IPS DF 6.9 (cell line): ENCODE measurements at regions not wholly inside any gene's neighbourhood (a gene's known extent, or its start where the extent isn't known, plus 50 kb on each side); places are given as distances from the start of the nearest gene placed in this dataset.
"Not testable (repeated sequence)": the region's sequence is repeated elsewhere in the genome, so short reads cannot be mapped to it uniquely, and the experiment has no call there.

ENCODE experiments used
- DNase-seq: peaks from one replicate; pipeline ENCODE4 v3.0.0-alpha.2; 2013; ENCODE audit warnings: low read depth, low spot score
- H3K27ac ChIP-seq: one replicate; pipeline ENCODE4 v1.5.1; 2013; ENCODE audit warnings: low read length, control low read depth
- H3K27me3 ChIP-seq: 2 replicates; pipeline ENCODE4 v1.6.1; 2013; ENCODE audit warnings: mild to moderate bottlenecking, low read length; ENCODE audit not compliant: control insufficient read depth, insufficient read depth
- H3K36me3 ChIP-seq: 2 replicates; pipeline ENCODE4 v1.6.1; 2013; ENCODE audit warnings: low read length; ENCODE audit not compliant: control insufficient read depth, insufficient read depth
- H3K4me1 ChIP-seq: 2 replicates; pipeline ENCODE4 v1.6.1; 2013; ENCODE audit warnings: low read length; ENCODE audit not compliant: control insufficient read depth, insufficient read depth
- H3K4me3 ChIP-seq: 2 replicates; pipeline ENCODE4 v1.5.1; 2013; ENCODE audit warnings: mild to moderate bottlenecking, low read length
- H3K9me3 ChIP-seq: 2 replicates; pipeline ENCODE4 v1.6.1; 2013; ENCODE audit warnings: low read length, inconsistent platforms; ENCODE audit not compliant: control insufficient read depth, insufficient read depth
- WGBS: extraction: QIAGEN DNeasy Blood & Tissue Kit; methylation state at CpG from one replicate; pipeline ENCODE4 v1.1.7; 2013; ENCODE audit warnings: mixed read lengths, missing lambda C conversion rate; ENCODE audit not compliant: insufficient read length, insufficient coverage; 5-methylcytosine and 5-hydroxymethylcytosine counted together

- DNase-seq, result no peak
- Histone ChIP-seq H3K27ac (no peak overlapping the region), H3K9me3 (no peaks in the 10 kb centered on the region), H3K36me3 (no peaks in the 10 kb centered on the region), H3K4me1 (peaks cover 1% of the 10 kb centered on the region; the same call in 1 of the 2 replicates), H3K4me3 (no peak overlapping the region), H3K27me3 (no peaks in the 10 kb centered on the region)
- WGBS, result no CpG with 5 or more reads among the region's 7 CpGs
These were observed 315.8 kb upstream of the KAZN start for GRCh38 chr1:14282707-14283106.

- no peak for DNase-seq
- Histone ChIP-seq H3K9me3 (no peaks in the 10 kb centered on the region), H3K4me1 (peaks cover 1% of the 10 kb centered on the region; the same call in 1 of the 2 replicates), H3K4me3 (no peak overlapping the region), H3K27me3 (no peaks in the 10 kb centered on the region), H3K27ac (no peak overlapping the region), H3K36me3 (no peaks in the 10 kb centered on the region)
- no CpG with 5 or more reads among the region's 2 CpGs for WGBS
These were observed 313.2 kb upstream of the KAZN start for GRCh38 chr1:14285238-14285637.

GRCh38 chr1:14291182-14291581 is 307.3 kb upstream of the KAZN start:
- DNase-seq, H3K27ac ChIP-seq, H3K4me1 ChIP-seq, H3K36me3 ChIP-seq, H3K27me3 ChIP-seq, H3K9me3 ChIP-seq, H3K4me3 ChIP-seq: not testable (repeated sequence)
- WGBS, result no CpG with 5 or more reads among the region's 6 CpGs

GRCh38 chr1:14292520-14292919 is 306.0 kb upstream of the KAZN start:
- no peaks in the 10 kb centered on the region for H3K9me3 ChIP-seq
- no peak overlapping the region for H3K4me3 ChIP-seq
- WGBS, result no CpG with 5 or more reads among the region's 7 CpGs
- H3K36me3 ChIP-seq, result no peaks in the 10 kb centered on the region
- DNase-seq, result no peak
- no peaks in the 10 kb centered on the region for H3K27me3 ChIP-seq
- H3K4me1 ChIP-seq, result 0 out of 2 replicates have a peak, but pooled peaks cover 3% of the 10 kb centered on the region
- H3K27ac ChIP-seq, result no peak overlapping the region

GRCh38 chr1:14294006-14294405 is 304.5 kb upstream of the KAZN start:
- H3K27me3 ChIP-seq, result no peaks in the 10 kb centered on the region
- no peaks in the 10 kb centered on the region for H3K36me3 ChIP-seq
- H3K4me3 ChIP-seq, result no peak overlapping the region
- WGBS, result no CpG with 5 or more reads among the region's 5 CpGs
- H3K9me3 ChIP-seq, result no peaks in the 10 kb centered on the region
- no peak for DNase-seq
- H3K27ac ChIP-seq, result no peak overlapping the region
- 0 out of 2 replicates have a peak, but pooled peaks cover 3% of the 10 kb centered on the region for H3K4me1 ChIP-seq

- Histone ChIP-seq H3K36me3 (no peaks in the 10 kb centered on the region), H3K4me1 (0 out of 2 replicates have a peak, but pooled peaks cover 3% of the 10 kb centered on the region), H3K27ac (no peak overlapping the region), H3K9me3 (no peaks in the 10 kb centered on the region), H3K27me3 (no peaks in the 10 kb centered on the region), H3K4me3 (no peak overlapping the region)
- DNase-seq, result no peak
- WGBS, result no CpG with 5 or more reads among the region's 3 CpGs
These were observed 303.5 kb upstream of the KAZN start for GRCh38 chr1:14294860-14295536.

- WGBS, result no CpG with 5 or more reads among the region's 3 CpGs
- no peak for DNase-seq
These were observed 301.7 kb upstream of the KAZN start for GRCh38 chr1:14296795-14297194.

GRCh38 chr1:14297356-14297755 is 301.1 kb upstream of the KAZN start:
- no CpG with 5 or more reads among the region's 3 CpGs for WGBS
- no peaks in the 10 kb centered on the region for H3K9me3 ChIP-seq
- H3K36me3 ChIP-seq, result no peaks in the 10 kb centered on the region

More at GRCh38 chr1:14296795-14297194, 301.7 kb upstream of the KAZN start:
- Histone ChIP-seq H3K4me3 (no peak overlapping the region), H3K27ac (no peak overlapping the region), H3K27me3 (no peaks in the 10 kb centered on the region), H3K4me1 (0 out of 2 replicates have a peak, but pooled peaks cover 1% of the 10 kb centered on the region), H3K9me3 (no peaks in the 10 kb centered on the region), H3K36me3 (no peaks in the 10 kb centered on the region)

GRCh38 chr1:14298806-14299205 is 299.7 kb upstream of the KAZN start:
- no peak for DNase-seq

More at GRCh38 chr1:14297356-14297755, 301.1 kb upstream of the KAZN start:
- DNase-seq, result no peak
- H3K4me3 ChIP-seq, result no peak overlapping the region
- no peak overlapping the region for H3K27ac ChIP-seq
- no peaks in the 10 kb centered on the region for H3K27me3 ChIP-seq
- 0 out of 2 replicates have a peak, but pooled peaks cover 1% of the 10 kb centered on the region for H3K4me1 ChIP-seq

GRCh38 chr1:14300991-14301703 is 297.3 kb upstream of the KAZN start:
- no peak for DNase-seq
- H3K4me1 ChIP-seq, result 0 out of 2 replicates have a peak, but pooled peaks cover 1% of the 10 kb centered on the region
- no CpG with 5 or more reads among the region's 9 CpGs for WGBS
- H3K4me3 ChIP-seq, result no peak overlapping the region
- H3K36me3 ChIP-seq, result no peaks in the 10 kb centered on the region
- no peak overlapping the region for H3K27ac ChIP-seq
- H3K27me3 ChIP-seq, result no peaks in the 10 kb centered on the region
- H3K9me3 ChIP-seq, result no peaks in the 10 kb centered on the region

More at GRCh38 chr1:14298806-14299205, 299.7 kb upstream of the KAZN start:
- Histone ChIP-seq H3K4me3 (no peak overlapping the region), H3K36me3 (no peaks in the 10 kb centered on the region), H3K9me3 (no peaks in the 10 kb centered on the region), H3K27ac (no peak overlapping the region), H3K4me1 (0 out of 2 replicates have a peak, but pooled peaks cover 1% of the 10 kb centered on the region), H3K27me3 (no peaks in the 10 kb centered on the region)
- WGBS, result no CpG with 5 or more reads among the region's 5 CpGs
